ENCODE measurements at regions not wholly inside any gene's neighbourhood (a gene's known extent, or its start where the extent isn't known, plus 50 kb on each side); places are given as distances from the start of the nearest gene placed in this dataset.
A peak's percentile ranks its signal among the peaks of the same experiment; 100 is the strongest.

DNA sequence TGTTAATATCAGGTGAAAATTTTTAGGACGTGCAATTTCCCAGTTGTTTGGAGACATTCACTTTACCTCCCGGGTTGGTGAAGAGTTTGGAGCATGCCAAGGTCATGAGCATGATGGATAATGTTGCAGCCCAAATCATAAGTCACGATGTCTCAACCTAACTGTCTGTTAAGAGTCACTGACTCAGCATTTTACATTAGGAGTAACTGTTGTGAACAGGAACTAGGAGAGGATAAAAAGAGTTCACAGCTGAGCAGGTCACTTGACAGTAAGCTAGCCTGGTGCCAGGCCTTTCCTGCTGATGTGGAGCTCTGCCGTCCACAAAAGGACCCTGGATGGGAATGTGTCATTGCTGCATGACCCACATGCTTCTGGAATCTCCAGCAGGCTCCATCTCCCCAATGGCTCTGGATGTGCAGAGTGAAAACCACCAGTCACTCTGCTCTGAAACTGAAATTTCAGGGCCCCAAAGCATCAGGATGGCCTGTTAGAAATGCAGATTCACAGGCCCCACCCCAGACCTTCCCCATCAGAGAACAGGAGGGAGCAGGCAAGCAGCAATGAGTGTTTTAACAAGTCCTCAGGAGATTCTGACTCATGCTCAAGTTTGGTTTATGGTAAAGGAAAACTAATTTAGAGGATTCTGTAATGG lies 371.6 kb upstream of the MAF start:
- Histone ChIP-seq H3K4me1 (no peaks in the 10 kb centered on the region), H3K4me3 (no peak overlapping the region), H3K27ac (no peak overlapping the region), H3K27me3 (no peaks in the 10 kb centered on the region), H3K36me3 (no peaks in the 10 kb centered on the region), H3K9me3 (no peaks in the 10 kb centered on the region)
- no peak for DNase-seq
- intact Hi-C loops (cut with DNase I; ENCODE audit: low total_unique reads): no loop called here
- WGBS, 5 donors: 73 to 80% (median 76%) methylated on average over 4 of the region's 4 CpGs
- no peak for TF ChIP-seq POLR2AphosphoS5 (IDR thresholded peaks at IDR 0.05)

DNA sequence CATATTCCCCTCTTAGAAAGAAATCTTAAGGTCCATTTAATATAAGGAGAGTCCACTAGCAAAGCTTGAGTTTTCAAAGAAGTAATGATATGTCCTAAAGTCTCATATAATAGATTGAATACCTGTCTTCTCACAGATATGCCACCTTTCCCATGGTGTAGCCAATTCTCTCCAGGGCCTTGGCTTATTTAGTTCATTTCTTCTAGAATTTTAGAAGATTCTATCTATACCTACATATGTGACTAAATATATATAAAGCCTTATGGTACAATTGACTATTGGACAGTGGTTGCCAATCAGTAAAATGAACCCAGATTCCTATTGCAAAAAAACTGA lies 370.7 kb upstream of the MAF start:
- TF ChIP-seq, protein P1, sequence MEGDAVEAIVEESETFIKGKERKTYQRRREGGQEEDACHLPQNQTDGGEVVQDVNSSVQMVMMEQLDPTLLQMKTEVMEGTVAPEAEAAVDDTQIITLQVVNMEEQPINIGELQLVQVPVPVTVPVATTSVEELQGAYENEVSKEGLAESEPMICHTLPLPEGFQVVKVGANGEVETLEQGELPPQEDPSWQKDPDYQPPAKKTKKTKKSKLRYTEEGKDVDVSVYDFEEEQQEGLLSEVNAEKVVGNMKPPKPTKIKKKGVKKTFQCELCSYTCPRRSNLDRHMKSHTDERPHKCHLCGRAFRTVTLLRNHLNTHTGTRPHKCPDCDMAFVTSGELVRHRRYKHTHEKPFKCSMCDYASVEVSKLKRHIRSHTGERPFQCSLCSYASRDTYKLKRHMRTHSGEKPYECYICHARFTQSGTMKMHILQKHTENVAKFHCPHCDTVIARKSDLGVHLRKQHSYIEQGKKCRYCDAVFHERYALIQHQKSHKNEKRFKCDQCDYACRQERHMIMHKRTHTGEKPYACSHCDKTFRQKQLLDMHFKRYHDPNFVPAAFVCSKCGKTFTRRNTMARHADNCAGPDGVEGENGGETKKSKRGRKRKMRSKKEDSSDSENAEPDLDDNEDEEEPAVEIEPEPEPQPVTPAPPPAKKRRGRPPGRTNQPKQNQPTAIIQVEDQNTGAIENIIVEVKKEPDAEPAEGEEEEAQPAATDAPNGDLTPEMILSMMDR (IDR thresholded peaks at IDR 0.05): no peak
- TF ChIP-seq EP300 (IDR thresholded peaks at IDR 0.05) (no peak), POLR2AphosphoS5 (IDR thresholded peaks at IDR 0.05) (no peak), POLR2A (IDR thresholded peaks at IDR 0.05) (no peak)

DNA sequence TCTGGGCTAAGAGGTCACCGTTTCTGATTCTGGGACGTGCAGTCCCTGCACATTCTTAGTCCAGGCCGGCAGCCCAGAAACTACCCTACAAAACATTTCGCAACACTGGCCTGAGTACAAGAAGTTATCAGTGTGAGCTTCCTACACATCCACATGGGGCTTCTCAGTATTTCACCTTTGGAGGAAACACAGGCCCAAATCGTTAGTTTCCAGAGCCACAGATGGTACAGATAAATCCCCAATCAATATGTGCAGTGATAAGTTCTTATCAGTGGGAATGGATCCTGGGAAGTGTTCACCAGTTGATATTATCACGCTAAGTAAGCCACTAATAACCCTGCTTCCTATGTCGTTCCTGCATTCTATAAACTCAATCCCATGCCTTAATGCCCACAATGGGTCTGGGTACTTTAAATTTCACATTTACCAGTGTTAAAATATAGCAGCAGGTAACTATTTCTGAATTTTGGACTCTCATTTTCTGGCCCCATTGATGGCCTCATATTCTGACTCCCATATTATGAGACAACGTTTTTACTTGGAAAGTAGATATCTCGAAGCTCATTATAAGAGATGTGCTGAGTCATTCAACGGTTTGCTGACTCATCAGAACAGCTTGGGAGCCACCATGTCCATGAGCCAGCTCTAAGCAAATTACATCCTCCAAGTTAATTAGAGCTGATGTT lies 370.2 kb upstream of the MAF start:
- 64 to 71% (median 69%) methylated on average over 10 of the region's 10 CpGs for WGBS, 5 donors
- intact Hi-C loops (cut with DNase I; ENCODE audit: low total_unique reads): no loop called here
- H3K4me3 ChIP-seq: no peak overlapping the region
- no peaks in the 10 kb centered on the region for H3K36me3 ChIP-seq
- no peaks in the 10 kb centered on the region for H3K9me3 ChIP-seq
- no peaks in the 10 kb centered on the region for H3K4me1 ChIP-seq
- no peak overlapping the region for H3K27ac ChIP-seq
- TF ChIP-seq EP300 (IDR thresholded peaks at IDR 0.05) (no peak), POLR2A (IDR thresholded peaks at IDR 0.05) (no peak), POLR2AphosphoS5 (IDR thresholded peaks at IDR 0.05) (no peak)
- TF ChIP-seq, protein P1 (IDR thresholded peaks at IDR 0.05): no peak
- DNase-seq: peak in 1 of 2 donors; percentile 22
- H3K27me3 ChIP-seq: no peaks in the 10 kb centered on the region

More for the DNA sequence above, 370.7 kb upstream of the MAF start:
- no peak for DNase-seq
- intact Hi-C loops (cut with DNase I; ENCODE audit: low total_unique reads): no loop called here
- no peaks in the 10 kb centered on the region for H3K9me3 ChIP-seq
- no peaks in the 10 kb centered on the region for H3K4me1 ChIP-seq
- no peaks in the 10 kb centered on the region for H3K27me3 ChIP-seq
- no peak overlapping the region for H3K27ac ChIP-seq
- H3K36me3 ChIP-seq: no peaks in the 10 kb centered on the region
- H3K4me3 ChIP-seq: no peak overlapping the region

DNA sequence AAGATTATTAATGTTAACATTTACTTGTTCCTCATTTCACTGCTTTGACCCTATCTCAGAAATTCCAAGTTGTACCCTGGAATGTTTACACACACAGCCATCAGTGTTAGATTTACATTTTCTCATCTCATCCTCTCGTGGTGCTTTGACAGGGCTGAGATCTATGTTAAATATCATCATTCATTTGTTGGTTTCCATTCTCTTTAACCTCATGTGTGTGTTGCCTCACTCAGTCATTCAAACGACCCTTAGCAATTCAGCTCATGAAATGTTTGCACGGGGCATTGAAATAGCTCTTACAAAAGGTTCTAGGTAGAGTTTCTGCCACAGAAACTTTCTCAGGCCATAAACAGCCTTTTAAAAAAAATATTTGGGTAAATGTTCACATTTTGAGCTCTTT lies 369.6 kb upstream of the MAF start:
- intact Hi-C loops (cut with DNase I; ENCODE audit: low total_unique reads): no loop called here
- WGBS, 5 donors: 59 to 75% (median 64%) methylated on average over 3 of the region's 3 CpGs
- DNase-seq: no peak
- no peaks in the 10 kb centered on the region for H3K27me3 ChIP-seq
- no peaks in the 10 kb centered on the region for H3K36me3 ChIP-seq
- no peak for TF ChIP-seq POLR2A (IDR thresholded peaks at IDR 0.05)
- TF ChIP-seq, protein P1 (IDR thresholded peaks at IDR 0.05): no peak
- TF ChIP-seq EP300 (IDR thresholded peaks at IDR 0.05): no peak
- TF ChIP-seq POLR2AphosphoS5 (IDR thresholded peaks at IDR 0.05): no peak
- H3K4me1 ChIP-seq: no peaks in the 10 kb centered on the region
- H3K4me3 ChIP-seq: no peak overlapping the region
- H3K9me3 ChIP-seq: no peaks in the 10 kb centered on the region
- H3K27ac ChIP-seq: no peak overlapping the region

DNA sequence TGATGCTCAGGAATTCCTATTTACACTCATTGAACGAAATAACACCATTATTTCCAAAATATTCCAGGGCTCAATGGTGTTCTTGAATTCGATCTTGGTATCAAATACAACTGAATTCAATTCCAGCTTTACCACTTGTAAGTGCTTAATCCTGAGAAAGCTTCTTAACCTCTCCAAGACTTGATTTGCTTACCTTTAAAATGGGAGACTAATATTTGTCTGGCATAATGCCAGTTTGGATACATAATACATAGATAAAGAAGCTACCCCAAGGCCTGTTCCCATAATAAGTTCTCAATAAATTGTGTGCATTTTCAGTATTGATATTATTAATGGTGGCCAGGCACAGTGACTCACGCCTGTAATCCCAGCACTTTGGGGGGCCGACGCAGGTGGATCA lies 368.9 kb upstream of the MAF start:
- Histone ChIP-seq H3K27ac (no peak overlapping the region), H3K36me3 (no peaks in the 10 kb centered on the region), H3K9me3 (no peaks in the 10 kb centered on the region), H3K4me3 (no peak overlapping the region), H3K27me3 (no peaks in the 10 kb centered on the region), H3K4me1 (no peaks in the 10 kb centered on the region)
- 93 to 95% (median 94%) methylated on average over 5 of the region's 5 CpGs for WGBS, 5 donors
- TF ChIP-seq POLR2AphosphoS5 (IDR thresholded peaks at IDR 0.05) (no peak), POLR2A (IDR thresholded peaks at IDR 0.05) (no peak), EP300 (IDR thresholded peaks at IDR 0.05) (no peak)
- TF ChIP-seq, protein P1 (IDR thresholded peaks at IDR 0.05): no peak
- intact Hi-C loops (cut with DNase I; ENCODE audit: low total_unique reads): no loop called here
- no peak for DNase-seq
